Putamen (tissue), 1 donor: ENCODE measurements at regions not wholly inside any gene's neighbourhood (a gene's known extent, or its start where the extent isn't known, plus 50 kb on each side); places are given as distances from the start of the nearest gene placed in this dataset.

Experiments
- DNase-seq: peaks from one replicate; pipeline ENCODE4 v3.0.0-alpha.2; 2016; ENCODE audit warnings: low spot score

GRCh38 chr10:8229153-8229552 is 174.7 kb downstream of the GATA3 start:
- no peak for DNase-seq

DNA sequence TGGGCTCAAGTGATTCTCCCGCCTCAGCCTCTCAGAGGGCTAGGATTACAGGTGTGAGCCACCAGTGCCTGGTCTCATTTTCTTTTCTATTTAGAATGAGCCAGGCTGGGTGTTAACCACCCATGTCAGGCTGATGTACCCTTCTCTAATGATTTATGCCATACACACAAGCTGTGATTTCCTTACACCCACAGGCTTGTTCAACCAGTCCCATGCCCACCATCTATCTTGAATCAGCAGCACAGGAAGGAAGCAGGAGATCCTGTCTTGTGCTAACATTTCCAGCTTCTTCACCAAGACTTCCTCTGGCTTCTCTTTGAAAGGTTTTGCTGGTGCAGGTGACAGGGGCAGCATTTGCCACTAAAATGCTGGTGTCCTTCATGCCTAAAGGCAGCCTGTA is 176.4 kb downstream of the GATA3 start:
- no peak for DNase-seq

GRCh38 chr10:8233049-8233448 is 178.6 kb downstream of the GATA3 start:
- DNase-seq, result no peak

- no peak for DNase-seq
Measured at GRCh38 chr10:8233832-8234259, 179.4 kb downstream of the GATA3 start.

GRCh38 chr10:8235253-8236027 is 181.0 kb downstream of the GATA3 start:
- no peak for DNase-seq

DNA sequence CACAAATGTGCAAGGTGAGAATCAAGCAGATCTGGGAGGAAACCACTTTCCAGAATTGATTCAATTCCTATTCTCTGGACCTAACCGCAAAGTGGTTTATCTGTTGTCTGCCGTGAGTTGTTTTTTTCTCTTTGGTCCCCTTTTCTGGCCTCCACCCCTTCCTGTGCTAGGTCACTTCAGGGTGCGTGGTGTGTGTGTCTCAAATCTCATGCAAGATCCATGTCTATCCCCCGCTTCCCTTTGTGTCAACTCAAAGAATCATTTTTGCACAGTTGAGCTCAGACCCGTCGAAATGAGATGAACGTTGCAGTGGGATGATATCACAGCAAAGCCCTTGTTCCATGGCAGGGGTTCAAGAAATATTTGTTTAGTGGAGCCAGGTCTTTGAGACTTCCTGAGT is 184.5 kb downstream of the GATA3 start:
- no peak for DNase-seq

DNA sequence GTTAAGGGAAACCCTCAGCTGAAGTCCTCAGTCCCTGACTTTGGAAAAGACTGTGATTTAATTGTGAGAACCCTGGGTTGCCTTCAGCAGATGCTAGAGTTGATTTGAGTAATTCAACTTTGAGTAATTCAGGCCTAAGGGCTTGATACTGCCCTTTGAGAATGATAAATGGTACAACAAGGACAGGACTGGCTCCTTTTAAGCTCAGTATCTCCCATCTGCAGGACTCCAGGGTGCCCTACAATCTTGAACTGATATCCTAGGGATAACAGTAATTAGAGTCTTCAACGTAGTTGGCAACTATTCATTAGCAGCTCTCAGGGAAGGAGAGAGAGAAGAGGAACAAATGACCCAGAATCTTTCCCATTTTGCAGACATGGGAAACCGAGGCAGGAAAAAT is 186.4 kb downstream of the GATA3 start:
- no peak for DNase-seq

GRCh38 chr10:8242295-8242872 is 187.9 kb downstream of the GATA3 start:
- no peak for DNase-seq

DNA sequence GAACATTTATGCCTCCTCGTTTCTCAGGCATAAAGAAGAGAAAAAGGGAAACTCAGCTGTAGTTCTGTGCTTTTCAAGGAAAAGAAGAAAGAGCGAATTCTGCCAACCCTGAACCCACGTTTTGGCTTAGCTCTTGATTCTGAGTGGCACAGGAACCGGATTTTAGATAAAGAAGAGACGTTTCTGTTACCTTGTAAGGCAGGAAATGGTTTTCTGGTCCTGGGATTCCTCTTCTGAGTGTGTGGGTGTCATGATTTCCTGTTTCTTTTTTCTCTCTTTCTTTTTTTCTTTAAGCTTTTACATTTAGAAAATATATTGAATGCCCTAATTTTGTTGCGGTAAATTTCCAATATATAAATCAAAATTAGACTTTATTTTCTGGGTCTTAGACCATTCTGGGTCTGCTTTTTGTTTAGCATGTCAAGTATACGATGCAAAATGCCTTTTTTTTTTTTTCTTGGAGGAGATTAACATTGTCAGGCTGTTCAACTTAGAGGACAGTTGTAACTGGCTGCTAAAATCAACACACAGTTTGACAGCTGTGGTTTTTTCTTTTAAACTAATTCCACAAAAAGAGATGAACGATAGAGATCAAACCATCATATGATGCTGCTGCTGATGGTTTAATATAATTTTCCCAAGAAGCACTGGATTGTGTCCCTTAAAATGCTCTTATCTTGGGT is 190.8 kb downstream of the GATA3 start:
- no peak for DNase-seq

GRCh38 chr10:8245814-8246142 is 191.3 kb downstream of the GATA3 start:
- no peak for DNase-seq

DNA sequence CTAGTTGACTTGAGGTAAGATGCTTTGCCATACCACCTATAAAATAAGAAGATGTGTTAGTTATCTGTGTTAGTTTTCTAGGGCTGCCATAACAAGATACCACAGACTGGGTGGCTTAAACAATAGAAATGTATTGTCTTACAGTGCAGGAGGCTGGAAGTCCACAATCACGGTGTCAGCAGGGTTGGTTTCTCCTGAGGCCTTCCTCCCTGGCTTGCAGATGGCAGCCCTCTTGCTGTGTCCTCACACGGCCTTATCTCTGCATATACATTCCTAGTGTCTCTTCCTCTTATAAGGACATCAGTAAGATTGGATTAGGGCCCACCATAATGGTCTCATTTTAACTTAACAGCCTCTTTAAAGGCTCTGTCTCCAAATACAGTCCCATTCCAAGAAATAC is 192.1 kb downstream of the GATA3 start:
- DNase-seq, result no peak

GRCh38 chr10:8247191-8247590 is 192.7 kb downstream of the GATA3 start:
- DNase-seq, result no peak

DNA sequence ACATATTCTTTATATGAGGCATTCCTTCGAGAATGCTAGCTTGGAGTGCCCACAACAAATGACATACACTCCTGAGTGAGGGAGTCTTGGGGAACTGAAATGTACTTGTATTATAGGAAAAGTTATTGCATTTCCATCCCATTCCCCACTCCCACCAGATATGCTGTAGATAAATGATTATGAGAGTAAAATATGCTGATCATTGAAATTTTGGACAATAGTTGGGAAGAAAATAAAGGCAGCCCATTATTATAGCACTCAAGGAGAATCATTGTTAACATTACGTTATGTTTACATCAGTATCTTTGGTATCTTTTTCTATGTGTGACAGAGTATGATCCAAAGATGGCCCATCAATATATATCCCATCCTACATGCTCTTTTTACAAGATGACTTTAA is 194.4 kb downstream of the GATA3 start:
- DNase-seq, result no peak

DNA sequence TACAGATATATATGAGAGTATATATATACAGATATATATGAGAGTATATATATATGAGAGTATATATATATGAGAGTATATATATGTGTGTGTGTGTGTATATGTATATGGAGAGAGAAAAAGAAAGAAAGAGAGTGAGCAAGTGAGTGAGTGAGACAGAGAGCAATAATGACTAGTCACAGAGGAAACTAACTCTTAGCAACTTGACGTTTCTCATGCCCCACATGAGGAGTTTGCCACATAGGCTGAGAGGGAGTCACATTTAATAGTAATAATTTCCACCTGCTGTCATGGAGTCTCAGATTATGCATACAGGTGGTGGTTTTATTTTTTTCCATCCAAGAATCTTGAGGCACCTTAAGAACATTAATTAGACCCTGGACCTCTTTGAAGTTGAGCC is 199.9 kb downstream of the GATA3 start:
- no peak for DNase-seq

GRCh38 chr10:8255301-8255700 is 200.8 kb downstream of the GATA3 start:
- DNase-seq, result no peak

DNA sequence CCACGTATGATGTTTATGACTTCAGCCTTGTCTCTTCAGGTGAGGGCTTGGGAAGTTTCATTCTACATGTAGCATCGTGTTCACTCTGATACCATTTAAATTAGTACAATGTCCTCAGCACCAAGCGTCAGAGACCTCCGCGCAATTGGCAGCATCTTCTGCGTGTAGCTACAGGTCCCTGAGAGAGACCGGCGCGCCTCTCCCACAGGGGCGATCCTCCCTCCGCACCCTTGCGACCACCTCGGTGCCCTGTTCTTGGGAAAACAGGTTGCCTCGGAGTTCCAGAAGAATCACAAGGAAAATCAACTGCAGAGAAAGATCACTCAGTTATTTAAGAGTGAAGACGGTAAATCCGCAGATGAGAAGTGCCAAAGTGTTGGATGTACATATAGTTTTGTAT is 206.2 kb downstream of the GATA3 start:
- DNase-seq, result no peak

DNA sequence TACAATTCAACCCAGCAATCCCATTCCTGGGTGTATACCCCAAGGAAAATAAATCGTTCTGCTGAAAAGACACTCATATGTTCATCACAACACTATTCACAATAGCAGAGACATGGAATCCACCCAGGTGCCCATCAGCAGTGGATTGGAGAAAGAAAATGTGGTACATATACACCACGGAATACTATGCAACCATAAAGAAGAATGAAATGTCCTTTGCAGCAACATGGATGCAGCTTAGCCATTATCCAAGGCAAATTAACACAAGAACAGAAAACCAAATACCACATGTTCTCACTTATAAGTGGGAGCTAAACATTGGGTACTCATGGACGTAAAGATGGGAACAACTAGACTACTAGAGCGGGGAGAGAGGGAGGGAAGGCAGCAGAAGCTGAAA is 207.8 kb downstream of the GATA3 start:
- no peak for DNase-seq

GRCh38 chr10:8269976-8270375 is 215.5 kb downstream of the GATA3 start:
- DNase-seq, result no peak

GRCh38 chr10:8272794-8273425 is 218.4 kb downstream of the GATA3 start:
- no peak for DNase-seq

- DNase-seq, result no peak
Measured at GRCh38 chr10:8273749-8274148, 219.3 kb downstream of the GATA3 start.

DNA sequence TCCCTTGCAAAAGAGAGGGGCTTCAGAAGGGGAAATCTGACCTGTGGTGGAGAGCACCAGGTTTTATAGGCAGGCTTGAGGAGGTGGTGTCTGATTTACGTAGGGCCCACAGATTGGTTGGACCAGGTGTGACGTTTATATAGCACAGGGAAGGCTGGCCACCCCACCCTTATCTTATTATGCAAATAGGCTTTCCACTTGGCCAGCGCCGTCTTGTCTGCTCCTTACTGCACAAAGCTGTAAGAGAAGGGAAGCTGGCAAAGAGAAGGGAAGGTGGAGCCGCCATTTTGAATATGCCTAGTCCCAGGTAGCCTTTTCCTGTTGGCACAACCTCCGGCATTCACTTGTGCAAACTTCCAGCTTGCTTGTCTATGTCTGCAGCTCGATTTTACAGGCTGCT is 221.4 kb downstream of the GATA3 start:
- DNase-seq, result no peak

- DNase-seq, result no peak
Measured at GRCh38 chr10:8278099-8278498, 223.6 kb downstream of the GATA3 start.

GRCh38 chr10:8279598-8279997 is 225.1 kb downstream of the GATA3 start:
- DNase-seq, result no peak
